NCI-H146 treated with DMSO at 0.1 percent for 48 hours (cell line): ENCODE measurements at regions not wholly inside any gene's neighbourhood (a gene's known extent, or its start where the extent isn't known, plus 50 kb on each side); places are given as distances from the start of the nearest gene placed in this dataset.

Experiments
- DNase-seq: peaks from one replicate; lab custom pipeline; 2025; ENCODE audit not compliant: unreplicated experiment; lab: John Stamatoyannopoulos, UW

GRCh38 chr3:160129459-160130061 is 95.7 kb upstream of the C3orf80 start:
- DNase-seq, result no peak

- DNase-seq, result no peak
These were observed 95.2 kb upstream of the C3orf80 start for GRCh38 chr3:160130071-160130470.

- DNase-seq, result no peak
These were observed 94.3 kb upstream of the C3orf80 start for GRCh38 chr3:160130950-160131349.

- DNase-seq, result no peak
These were observed 93.0 kb upstream of the C3orf80 start for GRCh38 chr3:160132226-160132625.

- no peak for DNase-seq
These were observed 91.5 kb upstream of the C3orf80 start for GRCh38 chr3:160133757-160134156.

- peak; percentile 83 for DNase-seq
These were observed 90.8 kb upstream of the C3orf80 start for GRCh38 chr3:160134454-160134853.

- no peak for DNase-seq
These were observed 90.3 kb upstream of the C3orf80 start for GRCh38 chr3:160134964-160135363.

GRCh38 chr3:160135851-160136250 is 89.4 kb upstream of the C3orf80 start:
- no peak for DNase-seq

GRCh38 chr3:160136421-160136820 is 88.8 kb upstream of the C3orf80 start:
- no peak for DNase-seq

GRCh38 chr3:160139291-160139690 is 85.9 kb upstream of the C3orf80 start:
- no peak for DNase-seq

- no peak for DNase-seq
These were observed 84.5 kb upstream of the C3orf80 start for GRCh38 chr3:160140756-160141155.

GRCh38 chr3:160141485-160142185 is 83.6 kb upstream of the C3orf80 start:
- DNase-seq, result no peak

GRCh38 chr3:160143482-160143881 is 81.7 kb upstream of the C3orf80 start:
- no peak for DNase-seq

GRCh38 chr3:160150066-160150465 is 75.2 kb upstream of the C3orf80 start:
- DNase-seq, result no peak

- DNase-seq, result no peak
These were observed 74.7 kb upstream of the C3orf80 start for GRCh38 chr3:160150525-160150924.

- no peak for DNase-seq
These were observed 72.6 kb upstream of the C3orf80 start for GRCh38 chr3:160152638-160153037.

GRCh38 chr3:160154033-160154432 is 71.2 kb upstream of the C3orf80 start:
- DNase-seq, result no peak

- DNase-seq, result no peak
These were observed 70.6 kb upstream of the C3orf80 start for GRCh38 chr3:160154596-160154995.

- no peak for DNase-seq
These were observed 67.9 kb upstream of the C3orf80 start for GRCh38 chr3:160157321-160157720.

- no peak for DNase-seq
These were observed 65.9 kb upstream of the C3orf80 start for GRCh38 chr3:160159341-160159740.

- no peak for DNase-seq
These were observed 65.4 kb upstream of the C3orf80 start for GRCh38 chr3:160159806-160160205.

- DNase-seq, result no peak
These were observed 63.3 kb upstream of the C3orf80 start for GRCh38 chr3:160161921-160162320.

GRCh38 chr3:160162440-160162839 is 62.8 kb upstream of the C3orf80 start:
- no peak for DNase-seq
